H1 (cell line): ENCODE measurements at regions not wholly inside any gene's neighbourhood (a gene's known extent, or its start where the extent isn't known, plus 50 kb on each side); places are given as distances from the start of the nearest gene placed in this dataset.

ENCODE experiments used
- EZH2 ChIP-seq: fragments of 200-600 bp; sonication (generic); IDR thresholded peaks from 2 replicates; pipeline ENCODE4 v1.7.1; 2012; ENCODE audit warnings: low read depth, mild to moderate bottlenecking, moderate library complexity, low read length, inconsistent platforms; ENCODE audit not compliant: severe bottlenecking
- GABPA ChIP-seq: IDR thresholded peaks from 2 replicates; pipeline ENCODE4 v1.6.1; 2011; ENCODE audit warnings: mild to moderate bottlenecking, low read length, moderate library complexity, borderline replicate concordance; ENCODE audit not compliant: insufficient read depth
- RXRA ChIP-seq: IDR thresholded peaks from 2 replicates; pipeline ENCODE4 v1.6.1; 2011; ENCODE audit warnings: low read depth, mild to moderate bottlenecking, low read length, moderate library complexity; ENCODE audit not compliant: insufficient read depth
- TBP ChIP-seq: IDR thresholded peaks from 2 replicates; pipeline ENCODE4 v1.6.1; 2011; ENCODE audit warnings: low read depth, low read length, improper control_type of control experiment
- TEAD4 ChIP-seq: IDR thresholded peaks from 2 replicates; pipeline ENCODE4 v1.6.1; 2012; ENCODE audit warnings: low read depth, low read length, inconsistent platforms, mixed read lengths

GRCh38 chr14:55848964-55849363 is 269.0 kb downstream of the KTN1 start (continued):
- TF ChIP-seq RXRA (no peak), GABPA (no peak), TEAD4 (no peak), TBP (no peak), EZH2 (no peak)
